HG03521 (cell line): ENCODE measurements at regions not wholly inside any gene's neighbourhood (a gene's known extent, or its start where the extent isn't known, plus 50 kb on each side); places are given as distances from the start of the nearest gene placed in this dataset.
A peak's percentile ranks its signal among the peaks of the same experiment; 100 is the strongest.
"Not testable (repeated sequence)": the region's sequence is repeated elsewhere in the genome, so short reads cannot be mapped to it uniquely, and the experiment has no call there.

Experiments used
- ATAC-seq: cut with Tn5 transposase; IDR thresholded peaks from one replicate; pipeline ENCODE4 v1.9.1; 2021; ENCODE audit warnings: mild to moderate bottlenecking, moderate library complexity; ENCODE audit not compliant: unreplicated experiment

DNA sequence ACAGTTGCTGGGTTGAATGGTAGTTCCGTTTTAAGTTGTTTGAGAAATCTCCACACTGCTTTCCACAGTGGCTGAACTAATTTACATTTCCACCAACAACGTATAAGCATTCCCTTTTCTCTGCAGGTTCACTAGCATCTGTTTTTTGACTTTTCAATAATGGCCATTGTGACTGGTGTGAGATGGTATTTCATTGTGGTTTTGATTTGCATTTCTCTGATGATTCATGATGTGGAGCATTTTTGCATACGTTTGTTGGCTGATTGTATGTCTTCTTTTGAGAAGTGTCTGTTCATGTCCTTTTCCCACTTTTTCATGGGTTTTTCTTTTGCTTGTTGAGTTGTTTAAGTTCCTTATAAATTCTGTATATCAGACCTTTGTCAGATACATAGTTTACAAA lies 150.2 kb upstream of the MAP3K1 start:
- not testable (repeated sequence) for ATAC-seq

DNA sequence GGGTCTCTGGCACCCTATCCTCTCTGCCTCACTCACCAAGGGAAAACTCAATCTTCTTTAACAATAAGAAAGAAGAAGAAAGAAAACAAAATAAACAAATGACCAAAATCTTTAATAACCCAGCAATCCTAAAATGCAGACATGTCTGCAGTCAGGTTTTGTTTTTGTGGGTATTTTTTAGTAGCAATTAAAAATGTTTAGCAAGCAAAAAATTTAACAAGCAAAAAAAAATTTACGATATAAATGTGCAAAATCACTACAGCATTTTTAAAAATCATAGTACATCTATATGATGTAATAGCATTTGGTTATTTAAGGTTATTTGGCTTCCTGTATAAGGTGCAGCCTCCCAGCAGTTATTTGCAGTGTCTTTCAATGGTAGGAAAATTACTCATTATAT lies 151.3 kb upstream of the MAP3K1 start:
- ATAC-seq: no peak

DNA sequence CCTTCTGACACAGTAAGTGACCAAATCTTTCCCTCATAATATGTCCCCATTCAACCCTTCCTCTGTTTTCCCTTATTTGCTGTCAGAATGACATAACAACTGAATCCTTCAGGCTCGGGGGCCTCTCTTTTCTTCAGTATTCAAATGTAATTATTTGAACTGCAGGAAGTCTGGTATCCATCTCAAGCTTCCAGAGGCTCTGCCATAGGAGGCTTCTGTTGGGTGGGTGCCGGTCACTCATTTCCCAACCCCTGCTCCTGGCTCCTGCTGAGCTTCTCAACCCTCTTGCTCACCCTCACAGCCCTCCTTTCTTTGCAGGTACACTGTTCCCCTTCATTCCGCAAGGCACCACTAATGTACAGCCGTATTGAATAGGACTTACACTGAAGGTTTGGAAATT lies 151.8 kb upstream of the MAP3K1 start:
- no peak for ATAC-seq

DNA sequence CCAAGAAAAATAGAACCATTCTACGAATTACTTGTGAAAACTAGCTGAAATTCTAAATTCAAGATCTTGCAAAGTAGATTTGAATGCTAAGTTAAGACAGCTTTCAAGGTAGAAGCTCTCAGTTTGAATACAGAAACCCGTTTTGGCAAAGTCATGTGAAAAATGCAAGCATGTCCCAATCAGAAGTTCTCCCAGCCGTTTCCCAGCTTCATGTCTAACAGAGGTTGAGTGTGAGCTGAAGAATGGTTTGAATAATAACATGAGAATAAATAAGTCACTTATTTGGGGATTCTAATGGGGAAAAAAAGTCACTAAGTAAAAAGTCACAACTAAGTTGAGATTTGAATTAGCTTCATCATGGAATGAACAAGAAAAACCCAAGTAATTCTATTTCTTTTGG lies 152.5 kb upstream of the MAP3K1 start:
- ATAC-seq: no peak

DNA sequence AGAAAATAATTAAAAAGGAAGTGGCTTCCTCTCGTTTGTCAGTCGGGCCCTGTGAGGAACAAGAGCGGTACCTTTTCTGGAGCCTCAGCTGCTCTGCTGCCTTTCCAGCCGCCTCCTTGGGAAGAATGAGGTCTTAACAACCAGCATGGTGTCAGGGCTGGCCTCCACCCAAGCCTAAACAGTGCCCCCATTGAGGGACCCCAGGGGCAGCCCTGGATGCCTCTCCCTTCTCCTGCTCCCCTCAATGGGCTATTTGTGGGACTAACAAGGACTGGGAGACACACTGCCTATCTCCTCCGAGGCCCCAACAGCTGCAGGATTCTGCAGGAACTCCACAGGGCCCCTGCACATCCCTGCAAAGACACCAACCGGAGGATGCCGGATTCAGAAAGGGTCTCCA lies 155.4 kb upstream of the MAP3K1 start:
- ATAC-seq: no peak

DNA sequence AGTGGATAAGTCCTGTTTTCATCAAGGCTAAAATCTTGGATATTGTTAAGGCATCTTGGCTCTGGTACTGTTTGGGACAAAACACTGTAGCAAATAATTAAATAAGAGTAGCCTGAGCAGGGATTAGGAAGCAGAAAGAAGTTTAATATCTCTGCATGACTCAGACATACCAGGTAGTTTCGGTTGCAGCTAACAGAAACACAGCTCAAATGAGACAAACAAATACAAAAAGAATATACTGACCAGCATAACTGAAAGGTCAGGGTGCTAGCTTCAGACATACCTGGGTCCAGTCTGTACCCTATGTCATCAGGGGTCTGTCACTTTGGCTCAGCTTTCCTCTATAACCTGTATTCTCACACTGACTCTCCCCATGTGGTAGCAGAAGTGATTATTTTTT lies 156.4 kb upstream of the MAP3K1 start:
- ATAC-seq: no peak

DNA sequence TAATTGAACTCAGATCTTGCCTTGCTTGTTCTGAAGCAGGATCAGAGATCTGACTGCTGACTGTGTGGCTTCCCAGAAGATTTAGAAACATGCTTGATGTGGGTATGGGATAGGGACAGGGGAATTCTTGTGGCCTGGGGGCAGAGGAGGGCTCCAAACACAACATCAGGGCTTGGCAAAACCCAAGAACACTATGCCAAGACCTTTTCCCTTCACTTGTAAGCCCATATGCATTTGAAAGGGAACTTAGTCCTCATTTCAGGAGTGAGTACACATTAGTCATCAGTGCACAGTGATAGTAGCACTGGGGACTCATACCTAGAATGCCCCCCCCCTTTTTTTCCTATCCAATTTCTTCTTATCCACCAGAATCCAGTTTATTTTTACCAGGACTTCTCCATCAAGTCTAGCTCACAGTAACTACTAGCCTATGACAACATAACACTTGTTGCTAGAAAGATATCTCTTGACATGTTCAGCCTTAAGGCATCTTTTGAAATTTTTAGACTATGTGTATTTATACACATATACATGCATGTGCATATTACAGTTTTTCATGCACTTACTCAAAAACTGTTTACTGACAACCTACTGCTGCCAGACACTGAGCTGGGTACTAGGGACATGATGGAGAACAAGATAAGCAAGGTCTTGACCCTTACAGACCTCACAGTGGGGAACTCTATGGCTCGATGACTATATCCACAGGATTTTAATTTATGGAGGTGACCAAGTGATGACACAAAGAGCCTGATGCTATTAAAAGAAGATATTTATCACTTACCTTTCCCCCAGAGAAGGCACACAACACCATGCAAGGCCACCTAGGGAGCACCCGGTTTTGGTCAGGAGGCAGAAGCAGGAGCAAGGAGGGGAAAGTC lies 158.3 kb upstream of the MAP3K1 start:
- no peak for ATAC-seq

DNA sequence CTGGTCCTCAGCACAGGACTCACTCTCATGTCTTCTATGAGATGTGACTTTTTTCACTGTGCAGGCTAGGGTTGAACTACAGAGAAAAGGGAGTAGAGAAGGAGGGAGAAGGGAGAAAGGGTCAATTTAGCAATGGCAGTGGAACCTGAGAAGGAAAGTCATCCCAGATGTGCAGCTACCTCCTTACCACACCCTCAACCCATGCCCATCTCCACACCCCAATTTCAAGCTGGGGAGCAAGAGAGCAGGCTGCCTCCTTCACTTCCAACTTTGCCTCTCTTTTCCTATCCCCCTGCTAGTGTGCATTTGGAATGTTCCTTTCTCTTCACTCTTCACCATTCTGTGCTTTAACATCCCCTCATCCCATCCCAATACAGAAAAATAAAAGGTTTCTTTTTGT lies 163.5 kb upstream of the MAP3K1 start:
- ATAC-seq: no peak

DNA sequence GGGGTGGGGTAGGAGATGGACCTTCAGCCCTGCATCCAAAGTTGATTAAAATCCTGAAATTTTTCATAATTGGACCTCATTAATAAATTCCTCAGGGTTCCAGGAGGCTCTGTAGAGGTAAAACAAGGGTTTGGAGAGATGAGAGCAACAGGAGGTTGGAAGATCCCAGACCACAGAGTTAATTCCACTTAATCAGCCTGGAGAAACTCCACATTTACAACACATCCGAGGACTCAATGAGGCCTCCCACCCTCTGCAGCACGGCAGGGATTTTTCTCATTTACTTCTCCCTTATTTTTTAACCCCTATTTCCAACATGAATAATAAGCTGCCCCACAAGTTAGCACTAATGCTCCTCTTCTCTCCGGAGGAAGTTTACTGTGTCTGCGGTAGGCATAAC lies 165.0 kb upstream of the MAP3K1 start:
- ATAC-seq: no peak

DNA sequence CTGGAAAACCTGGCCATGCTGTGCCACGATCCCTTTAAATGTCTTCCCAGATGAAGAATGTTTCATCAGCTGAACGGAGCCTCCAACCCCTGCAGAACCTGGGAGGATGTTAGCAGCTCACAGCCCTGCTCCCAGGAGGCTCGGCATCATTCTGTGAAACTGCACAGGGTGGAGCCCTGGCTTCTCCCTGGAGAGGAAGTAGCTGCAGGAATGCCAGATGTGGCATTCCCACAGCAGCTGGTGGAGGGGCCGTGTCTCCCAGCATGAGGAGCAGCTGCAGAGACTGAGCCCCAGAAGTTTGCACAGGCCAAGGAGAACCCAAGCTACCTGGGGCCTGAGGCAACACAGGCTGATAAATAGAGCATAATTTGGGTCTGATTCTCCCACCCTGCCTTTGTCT lies 165.8 kb upstream of the MAP3K1 start:
- ATAC-seq: no peak

DNA sequence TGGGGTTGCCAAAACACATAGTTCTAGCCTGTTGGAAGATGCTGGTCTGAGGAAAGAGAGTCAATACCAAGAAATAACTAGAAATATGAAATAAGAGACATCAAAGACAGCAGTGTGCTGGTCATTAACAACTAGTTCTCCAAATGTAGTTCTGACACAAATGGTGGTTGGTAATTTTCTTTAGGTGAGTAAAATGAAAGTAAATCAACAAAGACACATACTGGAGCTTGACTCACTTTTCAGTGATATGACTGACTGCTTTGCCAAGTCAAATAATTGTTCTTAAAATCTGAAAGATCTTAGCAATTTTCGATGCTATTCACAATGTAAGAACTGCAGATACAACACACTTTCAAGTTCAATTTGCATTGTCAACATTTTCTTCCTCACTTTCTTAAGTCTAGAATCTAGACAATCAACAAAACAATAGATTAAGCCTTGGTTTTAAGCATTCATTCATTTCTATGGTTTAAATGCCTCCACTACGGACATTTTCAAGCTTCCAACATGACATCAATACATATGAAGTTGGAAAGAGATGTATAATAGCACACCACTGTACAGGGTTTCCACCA lies 166.8 kb upstream of the MAP3K1 start:
- ATAC-seq: no peak

DNA sequence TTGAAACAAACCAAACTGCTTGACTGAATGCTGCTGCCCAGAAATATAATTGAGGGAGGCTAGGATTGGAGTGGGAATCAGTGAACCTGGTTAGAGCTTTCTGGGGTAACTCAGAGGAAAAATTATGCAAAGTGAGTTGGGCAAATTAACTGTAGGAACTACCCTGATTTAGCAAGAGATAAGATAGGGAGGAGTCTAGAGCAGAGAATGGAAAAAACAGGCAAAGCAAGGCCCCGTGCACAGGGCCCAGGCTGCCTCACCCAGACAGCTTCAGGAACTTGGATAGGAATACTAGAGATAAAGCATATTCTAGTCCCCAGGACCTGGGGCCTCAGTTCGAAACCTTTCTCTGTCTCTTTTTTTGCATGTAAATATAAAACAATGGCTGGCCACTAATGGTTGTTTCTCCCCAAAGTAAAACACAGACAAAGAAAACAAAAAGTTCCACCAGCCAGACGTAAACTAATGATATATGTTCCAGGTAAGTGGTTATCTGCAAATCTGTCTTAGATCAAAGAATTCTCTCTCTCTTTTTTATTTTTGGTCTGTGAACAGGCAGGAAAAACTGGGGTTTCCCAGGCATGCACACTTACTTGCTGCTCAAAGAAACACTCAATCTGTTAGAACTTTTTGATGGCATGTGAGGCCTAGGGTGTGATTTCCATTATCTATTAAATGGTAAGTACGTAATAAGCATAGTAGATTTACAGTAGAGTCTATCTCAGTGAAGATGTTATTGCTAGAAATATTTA lies 168.1 kb upstream of the MAP3K1 start:
- no peak for ATAC-seq

DNA sequence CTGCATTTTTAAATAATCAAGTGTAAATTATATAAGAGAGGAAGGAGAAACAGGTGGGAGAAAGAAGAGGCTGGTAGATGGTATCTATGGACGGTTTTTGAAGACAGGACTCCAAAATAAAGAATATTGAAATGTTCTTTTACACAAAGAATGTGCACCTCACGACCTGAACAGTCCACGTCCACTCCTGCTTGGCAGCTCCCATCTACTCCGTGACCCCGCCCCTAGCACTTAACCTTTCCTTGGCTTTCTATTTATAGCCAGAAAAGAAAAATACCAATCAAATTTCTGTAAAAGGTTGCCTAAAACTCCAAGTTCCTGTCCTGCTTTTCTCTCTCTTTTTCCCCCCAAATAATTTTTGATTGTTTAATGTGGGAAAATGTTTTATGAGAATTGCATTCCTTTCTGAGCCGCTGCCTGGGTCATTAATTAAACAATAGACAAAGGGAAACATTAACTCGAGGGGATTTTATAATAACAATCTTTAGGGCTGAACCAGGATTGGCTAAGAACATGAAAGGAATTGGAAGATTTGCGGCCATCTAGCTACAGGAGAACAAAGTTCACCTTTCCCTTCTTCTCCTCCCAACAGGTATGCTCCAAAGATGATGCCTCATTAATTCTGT lies 173.6 kb upstream of the MAP3K1 start:
- no peak for ATAC-seq

DNA sequence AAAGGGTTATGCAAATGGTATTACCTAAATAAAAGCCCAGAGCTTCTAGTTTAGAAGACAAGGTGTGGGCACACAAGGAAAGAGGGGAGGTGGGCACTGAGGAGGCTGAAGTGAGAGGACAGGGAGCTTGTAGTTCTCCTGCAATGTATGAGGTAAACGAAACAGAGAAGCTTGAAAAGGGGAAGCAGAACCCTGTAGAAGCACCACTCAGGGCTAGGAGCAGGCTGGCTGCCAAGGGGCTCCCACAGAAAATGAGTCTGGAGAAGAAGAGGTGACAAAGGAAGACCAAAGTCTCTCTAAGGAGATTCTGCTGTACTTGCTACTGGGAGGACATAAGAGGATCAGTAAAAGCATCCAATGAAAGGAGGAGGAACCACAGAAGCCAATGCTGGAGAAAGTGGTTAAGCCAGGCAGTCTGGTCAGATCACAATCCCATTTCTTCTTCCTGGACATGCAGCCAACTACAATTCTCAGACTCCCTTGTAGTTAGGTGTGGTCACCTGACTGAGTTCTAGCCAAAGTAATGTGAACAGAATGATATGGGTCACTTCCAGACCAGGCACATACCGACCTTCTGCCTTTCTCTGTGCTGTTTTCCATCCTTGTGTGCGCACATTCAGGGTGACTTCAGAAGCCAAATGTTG lies 174.5 kb upstream of the MAP3K1 start:
- ATAC-seq: peak; percentile 69

DNA sequence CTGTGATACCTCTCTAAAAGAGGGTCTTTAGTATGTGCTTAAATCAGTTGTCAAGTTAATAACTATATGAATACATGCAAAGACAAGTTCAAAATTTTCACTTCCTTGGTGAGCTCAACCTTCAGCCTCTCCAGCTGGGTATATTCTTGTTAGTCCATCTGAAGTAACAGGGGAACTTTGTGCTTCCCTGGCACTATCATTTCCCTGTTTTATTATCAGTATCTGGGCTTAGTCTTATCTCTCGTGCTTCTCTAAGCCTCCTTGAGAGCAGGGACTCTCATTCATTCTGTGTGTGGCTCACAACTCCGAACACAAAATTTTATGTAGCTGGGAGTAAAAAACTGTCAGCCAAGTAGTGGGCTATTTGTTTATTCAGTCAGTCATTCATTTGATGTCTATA lies 175.9 kb upstream of the MAP3K1 start:
- ATAC-seq: no peak

DNA sequence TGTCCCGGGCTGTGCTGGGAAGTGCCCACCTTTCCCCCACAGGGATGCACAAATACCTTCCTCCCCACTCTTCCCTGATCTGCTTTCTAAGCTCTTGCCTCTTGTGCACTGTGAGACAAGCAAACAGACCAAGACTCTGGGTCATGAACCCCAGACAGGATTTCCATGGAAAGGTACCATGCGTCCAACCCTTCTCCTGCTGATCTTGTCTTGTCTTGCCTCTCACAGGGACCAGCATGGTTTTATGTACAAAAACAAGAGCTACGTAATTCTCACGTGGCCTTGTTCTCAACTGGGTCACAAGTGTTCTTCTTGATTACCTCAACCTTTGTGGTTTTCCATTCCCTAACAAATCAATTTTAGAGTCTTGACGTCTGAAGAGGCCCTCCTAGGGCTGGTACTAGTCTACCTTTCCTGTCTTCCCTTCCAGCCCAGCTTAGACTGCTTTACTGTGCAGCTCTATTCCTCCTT lies 176.5 kb upstream of the MAP3K1 start:
- no peak for ATAC-seq

DNA sequence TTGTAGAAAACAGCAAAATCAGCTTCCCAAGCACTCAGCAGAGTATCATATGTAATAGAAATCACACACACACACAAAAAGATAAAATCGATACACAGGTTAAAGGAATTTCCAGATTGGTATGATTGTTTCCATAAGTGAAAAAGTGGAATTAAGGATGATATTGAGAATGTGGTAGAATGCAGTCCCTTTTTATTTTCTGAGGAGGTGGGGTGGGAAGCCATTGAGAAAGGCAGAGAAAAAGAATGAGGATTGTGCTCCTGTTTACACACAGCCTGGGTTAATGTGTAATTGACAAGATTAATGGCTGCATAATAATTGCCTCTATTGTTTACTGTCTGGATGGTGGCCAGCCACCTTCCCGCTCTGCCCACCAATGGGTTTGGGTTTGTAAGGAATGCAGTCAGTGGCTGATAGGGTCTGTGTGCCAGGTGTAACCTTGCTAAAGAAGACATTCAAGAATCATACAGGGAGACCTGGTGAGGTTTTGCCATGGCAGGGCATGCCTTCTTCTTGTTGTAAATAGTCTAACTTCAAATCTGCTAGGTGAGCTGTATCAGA lies 177.2 kb upstream of the MAP3K1 start:
- ATAC-seq: no peak

DNA sequence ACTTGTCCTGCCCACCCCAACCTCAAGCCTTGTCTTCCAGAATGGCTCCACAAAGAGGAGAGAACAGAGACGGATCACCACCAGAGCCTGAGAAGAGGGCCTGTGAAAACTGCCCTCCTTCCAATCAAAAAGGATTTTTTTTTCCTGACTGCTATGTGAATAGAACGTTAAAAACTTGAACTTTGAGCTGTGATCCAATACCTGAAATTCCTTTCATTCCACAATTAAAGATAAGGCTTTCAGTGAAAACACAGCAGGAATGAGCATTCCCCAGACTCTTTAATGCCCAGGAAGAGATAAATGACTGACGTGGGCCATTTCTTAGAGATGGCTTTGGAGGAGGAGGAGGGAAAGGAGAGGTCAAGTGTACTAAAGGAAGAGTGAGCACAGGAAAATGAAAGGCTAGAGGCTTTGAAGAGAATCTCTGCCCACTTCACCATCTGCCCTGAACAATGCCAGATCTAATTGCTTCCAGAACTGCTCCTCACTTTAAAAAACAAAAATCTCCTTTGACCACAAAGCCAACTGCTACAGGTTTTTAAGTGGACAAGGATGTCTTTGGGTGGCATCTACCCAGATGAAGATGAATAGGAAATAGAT lies 177.9 kb upstream of the MAP3K1 start:
- ATAC-seq: no peak

DNA sequence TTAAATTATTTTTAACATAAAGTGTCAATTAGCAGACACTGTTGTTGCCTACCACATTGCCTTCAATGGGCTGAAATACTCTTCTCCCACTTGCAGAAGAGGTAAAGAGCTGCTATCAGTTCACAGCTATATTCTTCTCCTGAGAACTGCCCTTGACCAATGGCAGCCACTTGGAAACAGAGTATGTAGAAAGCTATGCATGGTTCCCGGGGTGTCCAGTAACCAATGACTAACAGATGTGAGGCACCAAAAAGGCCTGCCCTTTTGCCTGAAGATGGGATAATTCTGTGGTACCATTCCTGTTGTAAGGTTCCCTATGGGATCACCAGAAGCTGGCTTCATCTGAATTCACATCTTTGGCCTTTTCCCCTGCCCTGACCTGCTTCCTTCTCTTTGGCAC lies 181.4 kb upstream of the MAP3K1 start:
- no peak for ATAC-seq

DNA sequence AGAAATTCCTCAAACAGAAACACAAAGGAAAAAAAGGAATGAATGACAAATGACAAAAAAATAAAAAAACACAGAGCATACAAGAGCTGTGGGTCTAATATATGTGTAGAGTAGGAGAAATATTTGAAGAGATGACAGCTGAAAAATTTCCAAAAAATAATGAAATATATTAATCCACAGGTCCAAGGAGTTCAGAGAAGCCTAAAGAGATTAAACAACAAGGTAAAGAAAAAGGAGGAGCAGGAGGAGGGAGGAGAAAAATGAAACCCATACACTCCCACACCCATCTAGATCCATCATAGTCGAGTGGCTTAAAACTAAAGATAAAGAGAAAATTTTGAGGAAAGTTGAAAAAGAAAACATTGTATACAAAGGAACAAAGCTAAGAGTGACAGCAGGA lies 182.4 kb upstream of the MAP3K1 start:
- ATAC-seq: no peak
